ENCODE measurements at regions not wholly inside any gene's neighbourhood (a gene's known extent, or its start where the extent isn't known, plus 50 kb on each side); places are given as distances from the start of the nearest gene placed in this dataset.

DNA sequence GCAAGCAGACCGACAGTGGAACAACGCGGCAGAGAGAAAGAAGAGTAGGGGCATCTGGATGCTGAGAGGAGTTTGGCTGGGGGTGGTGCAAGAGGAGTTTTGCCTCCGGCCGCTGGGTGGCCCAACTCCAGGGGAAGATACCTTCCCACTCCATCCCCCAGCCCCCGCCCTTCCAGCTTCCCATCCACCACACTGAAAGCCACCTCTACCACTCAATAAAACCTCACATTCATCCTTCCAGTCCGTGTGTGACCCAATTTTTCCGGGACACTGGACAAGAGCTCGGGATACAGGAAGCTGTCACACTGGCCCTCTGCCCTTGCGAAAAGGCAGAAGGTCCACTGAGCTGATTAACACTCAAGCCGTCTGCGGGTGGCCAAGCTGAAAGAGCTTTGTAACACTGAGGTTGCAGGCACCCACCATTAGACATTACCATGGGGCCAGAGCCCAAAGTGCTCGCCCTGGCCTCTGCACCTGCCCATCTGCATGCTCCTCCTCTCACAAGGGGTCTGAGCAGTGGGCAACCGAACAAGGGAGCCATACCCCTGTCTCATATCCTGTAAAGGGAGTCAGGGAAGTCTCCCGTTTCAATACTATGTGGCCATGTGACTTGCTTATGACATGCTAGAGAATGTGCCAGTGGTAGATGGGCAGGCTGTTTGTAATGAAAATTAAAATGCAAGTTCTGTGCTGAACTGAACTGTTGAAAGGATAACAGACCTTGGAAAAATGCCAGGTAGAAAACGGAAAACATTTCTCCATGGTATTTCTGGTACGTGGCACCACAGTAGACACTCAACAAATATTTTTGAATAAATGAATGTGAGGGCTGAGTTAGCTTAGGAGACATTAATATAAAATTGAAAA lies 205.1 kb upstream of the STARD13 start:
- TF ChIP-seq, protein P1, sequence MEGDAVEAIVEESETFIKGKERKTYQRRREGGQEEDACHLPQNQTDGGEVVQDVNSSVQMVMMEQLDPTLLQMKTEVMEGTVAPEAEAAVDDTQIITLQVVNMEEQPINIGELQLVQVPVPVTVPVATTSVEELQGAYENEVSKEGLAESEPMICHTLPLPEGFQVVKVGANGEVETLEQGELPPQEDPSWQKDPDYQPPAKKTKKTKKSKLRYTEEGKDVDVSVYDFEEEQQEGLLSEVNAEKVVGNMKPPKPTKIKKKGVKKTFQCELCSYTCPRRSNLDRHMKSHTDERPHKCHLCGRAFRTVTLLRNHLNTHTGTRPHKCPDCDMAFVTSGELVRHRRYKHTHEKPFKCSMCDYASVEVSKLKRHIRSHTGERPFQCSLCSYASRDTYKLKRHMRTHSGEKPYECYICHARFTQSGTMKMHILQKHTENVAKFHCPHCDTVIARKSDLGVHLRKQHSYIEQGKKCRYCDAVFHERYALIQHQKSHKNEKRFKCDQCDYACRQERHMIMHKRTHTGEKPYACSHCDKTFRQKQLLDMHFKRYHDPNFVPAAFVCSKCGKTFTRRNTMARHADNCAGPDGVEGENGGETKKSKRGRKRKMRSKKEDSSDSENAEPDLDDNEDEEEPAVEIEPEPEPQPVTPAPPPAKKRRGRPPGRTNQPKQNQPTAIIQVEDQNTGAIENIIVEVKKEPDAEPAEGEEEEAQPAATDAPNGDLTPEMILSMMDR (conservative IDR thresholded peaks at IDR 0.05; ENCODE audit: low read depth, low read length) = no peak
- no peak for TF ChIP-seq EZH2 (IDR thresholded peaks at IDR 0.05; ENCODE audit: borderline replicate concordance, low read depth, low read length, poor library complexity, severe bottlenecking)
